GM23248 (cell line): ENCODE measurements at regions not wholly inside any gene's neighbourhood (a gene's known extent, or its start where the extent isn't known, plus 50 kb on each side); places are given as distances from the start of the nearest gene placed in this dataset.

ENCODE experiments used
- EZH2 ChIP-seq: fragments of 200-600 bp; sonication (generic); IDR thresholded peaks from 2 replicates; pipeline ENCODE4 v1.6.1; 2018; ENCODE audit warnings: antibody characterized with exemption, mild to moderate bottlenecking; ENCODE audit not compliant: insufficient read depth, poor library complexity, severe bottlenecking
- EZH2phosphoT487 ChIP-seq: fragments of 200-600 bp; sonication (generic); IDR thresholded peaks from 2 replicates; pipeline ENCODE4 v1.6.1; 2018; ENCODE audit warnings: antibody characterized with exemption, moderate library complexity, mild to moderate bottlenecking, low read depth; ENCODE audit not compliant: insufficient read depth

- TF ChIP-seq EZH2phosphoT487 (no peak), EZH2 (no peak)
Observed at GRCh38 chr2:239770246-239770639, 254.9 kb downstream of the NDUFA10 start.
